GM23338 (cell line): ENCODE measurements at regions not wholly inside any gene's neighbourhood (a gene's known extent, or its start where the extent isn't known, plus 50 kb on each side); places are given as distances from the start of the nearest gene placed in this dataset.

ENCODE experiments used
- ATAC-seq: fragments of 200-7000 bp; cut with Tn5 transposase; 3 replicates; pipeline ENCODE4 v1.9.1; 2020
- DNase-seq: peaks from one replicate; pipeline ENCODE4 v3.0.0-alpha.2; 2015; ENCODE audit warnings: low spot score
- H2AFZ ChIP-seq: fragments of 200-600 bp; sonication (generic); 2 replicates; pipeline ENCODE4 v1.8.0; 2016; ENCODE audit warnings: antibody characterized with exemption, mild to moderate bottlenecking, moderate library complexity
- H3F3A ChIP-seq: fragments of 200-600 bp; sonication (generic); replicated peaks from 2 replicates; pipeline ENCODE4 v1.8.0; 2017; ENCODE audit warnings: antibody characterized with exemption, mixed run types, low read depth
- H3K27ac ChIP-seq: fragments of 200-600 bp; sonication (generic); 2 replicates; pipeline ENCODE4 v1.6.1; 2016; ENCODE audit warnings: low read depth
- H3K27me3 ChIP-seq: fragments of 200-600 bp; sonication (generic); 2 replicates; pipeline ENCODE4 v1.8.0; 2016; ENCODE audit warnings: mild to moderate bottlenecking, mixed run types, moderate library complexity; ENCODE audit not compliant: insufficient read depth
- H3K36me3 ChIP-seq: fragments of 200-600 bp; sonication (generic); 2 replicates; pipeline ENCODE4 v1.8.0; 2016; ENCODE audit warnings: mild to moderate bottlenecking; ENCODE audit not compliant: insufficient read depth
- H3K4me1 ChIP-seq: fragments of 200-600 bp; sonication (generic); 2 replicates; pipeline ENCODE4 v1.8.0; 2016; ENCODE audit warnings: mild to moderate bottlenecking, moderate library complexity; ENCODE audit not compliant: insufficient read depth
- H3K4me2 ChIP-seq: fragments of 200-600 bp; sonication (generic); 2 replicates; pipeline ENCODE4 v1.7.1; 2017; ENCODE audit warnings: mixed run types
- H3K4me3 ChIP-seq: fragments of 200-600 bp; sonication (generic); 2 replicates; pipeline ENCODE4 v1.6.1; 2016; ENCODE audit warnings: mixed run types
- H3K79me2 ChIP-seq: fragments of 200-600 bp; sonication (generic); replicated peaks from 2 replicates; pipeline ENCODE4 v1.8.0; 2017; ENCODE audit warnings: mild to moderate bottlenecking; ENCODE audit not compliant: insufficient read depth
- H3K9me2 ChIP-seq: fragments of 200-600 bp; sonication (generic); 2 replicates; pipeline ENCODE4 v1.8.0; 2017; ENCODE audit not compliant: insufficient read depth
- H4K20me1 ChIP-seq: fragments of 200-600 bp; sonication (generic); replicated peaks from 2 replicates; pipeline ENCODE4 v1.8.0; 2017; ENCODE audit warnings: mild to moderate bottlenecking; ENCODE audit not compliant: insufficient read depth
- H3K27ac Mint-ChIP-seq: 2 replicates; pipeline ENCODE4 v1.8.0; 2020; ENCODE audit warnings: inconsistent platforms, mild to moderate bottlenecking, moderate library complexity, mixed read lengths
- H3K27me3 Mint-ChIP-seq: 3 replicates; pipeline ENCODE4 v1.8.0; 2022; ENCODE audit warnings: low read depth, mild to moderate bottlenecking, moderate library complexity, mixed read lengths, inconsistent platforms; ENCODE audit not compliant: insufficient read depth, poor library complexity
- H3K36me3 Mint-ChIP-seq: 3 replicates; pipeline ENCODE4 v1.8.0; 2021; ENCODE audit warnings: low read depth, mild to moderate bottlenecking, inconsistent platforms, moderate library complexity, mixed read lengths
- H3K4me1 Mint-ChIP-seq: 3 replicates; pipeline ENCODE4 v1.8.0; 2020; ENCODE audit warnings: mild to moderate bottlenecking, inconsistent platforms, mixed read lengths
- H3K4me3 Mint-ChIP-seq: 3 replicates; pipeline ENCODE4 v1.8.0; 2021; ENCODE audit warnings: moderate library complexity, mild to moderate bottlenecking, inconsistent platforms, mixed read lengths
- H3K9me3 Mint-ChIP-seq: 3 replicates; pipeline ENCODE4 v1.8.0; 2020; ENCODE audit warnings: moderate library complexity, mild to moderate bottlenecking, inconsistent platforms, mixed read lengths
- TF ChIP-seq, protein P1 (sequence below): IDR thresholded peaks from one replicate; pipeline ENCODE4 v1.6.1; 2018; ENCODE audit warnings: antibody characterized with exemption; ENCODE audit not compliant: unreplicated experiment
- TF ChIP-seq, protein P2 (sequence below): fragments of 250-450 bp; sonication (Bioruptor Pico); IDR thresholded peaks from 2 replicates; pipeline ENCODE4 v1.5.0; 2020; ENCODE audit warnings: mild to moderate bottlenecking, moderate library complexity

DNA sequence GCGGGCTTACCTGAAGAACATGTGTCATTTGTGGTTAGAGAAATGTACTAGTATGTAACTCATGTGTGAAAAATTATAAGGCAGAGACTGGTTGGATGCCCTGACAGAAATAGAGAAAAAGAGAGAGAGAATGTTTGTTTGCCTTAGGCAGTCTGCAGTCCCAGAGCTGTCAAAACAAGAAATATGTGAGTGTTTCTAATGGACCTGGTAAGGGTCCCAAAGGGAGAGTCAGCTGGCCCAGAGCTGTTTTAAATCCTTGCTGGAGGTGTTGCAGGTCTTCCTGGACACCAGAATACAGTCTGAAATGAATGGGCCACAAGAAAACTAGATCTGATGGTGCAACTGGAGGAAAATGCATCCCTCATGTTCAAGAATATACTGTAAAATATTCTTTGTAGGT, 158.3 kb upstream of the OGFRL1 start:
- Histone ChIP-seq H2AFZ (no peak overlapping the region), H3K9me2 (0 out of 2 replicates have a peak, but pooled peaks cover under 1% of the 10 kb centered on the region), H3K27me3 (no peaks in the 10 kb centered on the region), H3K27ac (no peak overlapping the region), H3F3A (no peaks in the 10 kb centered on the region), H3K79me2 (no peaks in the 10 kb centered on the region), H4K20me1 (no peaks in the 10 kb centered on the region), H3K36me3 (no peaks in the 10 kb centered on the region), H3K4me1 (peaks cover 12% of the 10 kb centered on the region; the same call in 1 of the 2 replicates), H3K4me3 (no peak overlapping the region), H3K4me2 (no peak overlapping the region)
- Mint-ChIP-seq H3K27ac (no peak overlapping the region), H3K9me3 (peaks cover 10% of the 10 kb centered on the region; the same call in 2 of the 3 replicates), H3K4me1 (peaks cover 19% of the 10 kb centered on the region), H3K4me3 (no peak overlapping the region), H3K27me3 (no peaks in the 10 kb centered on the region), H3K36me3 (peaks cover 7% of the 10 kb centered on the region; the same call in 1 of the 3 replicates)
- no peak for DNase-seq
- TF ChIP-seq, protein P1, sequence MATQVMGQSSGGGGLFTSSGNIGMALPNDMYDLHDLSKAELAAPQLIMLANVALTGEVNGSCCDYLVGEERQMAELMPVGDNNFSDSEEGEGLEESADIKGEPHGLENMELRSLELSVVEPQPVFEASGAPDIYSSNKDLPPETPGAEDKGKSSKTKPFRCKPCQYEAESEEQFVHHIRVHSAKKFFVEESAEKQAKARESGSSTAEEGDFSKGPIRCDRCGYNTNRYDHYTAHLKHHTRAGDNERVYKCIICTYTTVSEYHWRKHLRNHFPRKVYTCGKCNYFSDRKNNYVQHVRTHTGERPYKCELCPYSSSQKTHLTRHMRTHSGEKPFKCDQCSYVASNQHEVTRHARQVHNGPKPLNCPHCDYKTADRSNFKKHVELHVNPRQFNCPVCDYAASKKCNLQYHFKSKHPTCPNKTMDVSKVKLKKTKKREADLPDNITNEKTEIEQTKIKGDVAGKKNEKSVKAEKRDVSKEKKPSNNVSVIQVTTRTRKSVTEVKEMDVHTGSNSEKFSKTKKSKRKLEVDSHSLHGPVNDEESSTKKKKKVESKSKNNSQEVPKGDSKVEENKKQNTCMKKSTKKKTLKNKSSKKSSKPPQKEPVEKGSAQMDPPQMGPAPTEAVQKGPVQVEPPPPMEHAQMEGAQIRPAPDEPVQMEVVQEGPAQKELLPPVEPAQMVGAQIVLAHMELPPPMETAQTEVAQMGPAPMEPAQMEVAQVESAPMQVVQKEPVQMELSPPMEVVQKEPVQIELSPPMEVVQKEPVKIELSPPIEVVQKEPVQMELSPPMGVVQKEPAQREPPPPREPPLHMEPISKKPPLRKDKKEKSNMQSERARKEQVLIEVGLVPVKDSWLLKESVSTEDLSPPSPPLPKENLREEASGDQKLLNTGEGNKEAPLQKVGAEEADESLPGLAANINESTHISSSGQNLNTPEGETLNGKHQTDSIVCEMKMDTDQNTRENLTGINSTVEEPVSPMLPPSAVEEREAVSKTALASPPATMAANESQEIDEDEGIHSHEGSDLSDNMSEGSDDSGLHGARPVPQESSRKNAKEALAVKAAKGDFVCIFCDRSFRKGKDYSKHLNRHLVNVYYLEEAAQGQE = no peak
- TF ChIP-seq, protein P2, sequence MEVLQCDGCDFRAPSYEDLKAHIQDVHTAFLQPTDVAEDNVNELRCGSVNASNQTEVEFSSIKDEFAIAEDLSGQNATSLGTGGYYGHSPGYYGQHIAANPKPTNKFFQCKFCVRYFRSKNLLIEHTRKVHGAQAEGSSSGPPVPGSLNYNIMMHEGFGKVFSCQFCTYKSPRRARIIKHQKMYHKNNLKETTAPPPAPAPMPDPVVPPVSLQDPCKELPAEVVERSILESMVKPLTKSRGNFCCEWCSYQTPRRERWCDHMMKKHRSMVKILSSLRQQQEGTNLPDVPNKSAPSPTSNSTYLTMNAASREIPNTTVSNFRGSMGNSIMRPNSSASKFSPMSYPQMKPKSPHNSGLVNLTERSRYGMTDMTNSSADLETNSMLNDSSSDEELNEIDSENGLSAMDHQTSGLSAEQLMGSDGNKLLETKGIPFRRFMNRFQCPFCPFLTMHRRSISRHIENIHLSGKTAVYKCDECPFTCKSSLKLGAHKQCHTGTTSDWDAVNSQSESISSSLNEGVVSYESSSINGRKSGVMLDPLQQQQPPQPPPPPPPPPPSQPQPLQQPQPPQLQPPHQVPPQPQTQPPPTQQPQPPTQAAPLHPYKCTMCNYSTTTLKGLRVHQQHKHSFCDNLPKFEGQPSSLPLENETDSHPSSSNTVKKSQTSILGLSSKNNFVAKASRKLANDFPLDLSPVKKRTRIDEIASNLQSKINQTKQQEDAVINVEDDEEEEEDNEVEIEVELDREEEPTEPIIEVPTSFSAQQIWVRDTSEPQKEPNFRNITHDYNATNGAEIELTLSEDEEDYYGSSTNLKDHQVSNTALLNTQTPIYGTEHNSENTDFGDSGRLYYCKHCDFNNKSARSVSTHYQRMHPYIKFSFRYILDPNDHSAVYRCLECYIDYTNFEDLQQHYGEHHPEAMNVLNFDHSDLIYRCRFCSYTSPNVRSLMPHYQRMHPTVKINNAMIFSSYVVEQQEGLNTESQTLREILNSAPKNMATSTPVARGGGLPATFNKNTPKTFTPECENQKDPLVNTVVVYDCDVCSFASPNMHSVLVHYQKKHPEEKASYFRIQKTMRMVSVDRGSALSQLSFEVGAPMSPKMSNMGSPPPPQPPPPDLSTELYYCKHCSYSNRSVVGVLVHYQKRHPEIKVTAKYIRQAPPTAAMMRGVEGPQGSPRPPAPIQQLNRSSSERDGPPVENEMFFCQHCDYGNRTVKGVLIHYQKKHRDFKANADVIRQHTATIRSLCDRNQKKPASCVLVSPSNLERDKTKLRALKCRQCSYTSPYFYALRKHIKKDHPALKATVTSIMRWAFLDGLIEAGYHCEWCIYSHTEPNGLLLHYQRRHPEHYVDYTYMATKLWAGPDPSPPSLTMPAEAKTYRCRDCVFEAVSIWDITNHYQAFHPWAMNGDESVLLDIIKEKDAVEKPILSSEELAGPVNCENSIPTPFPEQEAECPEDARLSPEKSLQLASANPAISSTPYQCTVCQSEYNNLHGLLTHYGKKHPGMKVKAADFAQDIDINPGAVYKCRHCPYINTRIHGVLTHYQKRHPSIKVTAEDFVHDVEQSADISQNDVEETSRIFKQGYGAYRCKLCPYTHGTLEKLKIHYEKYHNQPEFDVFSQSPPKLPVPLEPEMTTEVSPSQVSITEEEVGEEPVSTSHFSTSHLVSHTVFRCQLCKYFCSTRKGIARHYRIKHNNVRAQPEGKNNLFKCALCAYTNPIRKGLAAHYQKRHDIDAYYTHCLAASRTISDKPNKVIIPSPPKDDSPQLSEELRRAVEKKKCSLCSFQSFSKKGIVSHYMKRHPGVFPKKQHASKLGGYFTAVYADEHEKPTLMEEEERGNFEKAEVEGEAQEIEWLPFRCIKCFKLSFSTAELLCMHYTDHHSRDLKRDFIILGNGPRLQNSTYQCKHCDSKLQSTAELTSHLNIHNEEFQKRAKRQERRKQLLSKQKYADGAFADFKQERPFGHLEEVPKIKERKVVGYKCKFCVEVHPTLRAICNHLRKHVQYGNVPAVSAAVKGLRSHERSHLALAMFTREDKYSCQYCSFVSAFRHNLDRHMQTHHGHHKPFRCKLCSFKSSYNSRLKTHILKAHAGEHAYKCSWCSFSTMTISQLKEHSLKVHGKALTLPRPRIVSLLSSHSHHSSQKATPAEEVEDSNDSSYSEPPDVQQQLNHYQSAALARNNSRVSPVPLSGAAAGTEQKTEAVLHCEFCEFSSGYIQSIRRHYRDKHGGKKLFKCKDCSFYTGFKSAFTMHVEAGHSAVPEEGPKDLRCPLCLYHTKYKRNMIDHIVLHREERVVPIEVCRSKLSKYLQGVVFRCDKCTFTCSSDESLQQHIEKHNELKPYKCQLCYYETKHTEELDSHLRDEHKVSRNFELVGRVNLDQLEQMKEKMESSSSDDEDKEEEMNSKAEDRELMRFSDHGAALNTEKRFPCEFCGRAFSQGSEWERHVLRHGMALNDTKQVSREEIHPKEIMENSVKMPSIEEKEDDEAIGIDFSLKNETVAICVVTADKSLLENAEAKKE (CRISPR knock-in tag) = no peak
- no peak for ATAC-seq
